Breast epithelium (tissue), 3 donors: ENCODE measurements at regions not wholly inside any gene's neighbourhood (a gene's known extent, or its start where the extent isn't known, plus 50 kb on each side); places are given as distances from the start of the nearest gene placed in this dataset.

Experiments
- CTCF ChIP-seq, 3 donors: fragments of 450-650 bp; IDR thresholded peaks; one replicate each; pipeline ENCODE4 v1.5.1; 2016 to 2017; ENCODE audit warnings: antibody characterized with exemption in 3 of 3, mild to moderate bottlenecking in 3 of 3, moderate library complexity in 3 of 3
- POLR2A ChIP-seq: fragments of 450-650 bp; IDR thresholded peaks from one replicate; pipeline ENCODE4 v1.6.1; 2016; ENCODE audit warnings: antibody characterized with exemption, mild to moderate bottlenecking, moderate library complexity

GRCh38 chr20:60478533-60478932, 520.3 kb downstream of the CDH26 start:
- TF ChIP-seq CTCF (IDR thresholded peaks at IDR 0.05) (no peak), POLR2A (no peak)
